H1 (cell line): ENCODE measurements at regions not wholly inside any gene's neighbourhood (a gene's known extent, or its start where the extent isn't known, plus 50 kb on each side); places are given as distances from the start of the nearest gene placed in this dataset.

Experiments used
- ATF3 ChIP-seq: IDR thresholded peaks from 2 replicates; pipeline ENCODE4 v1.6.1; 2011; ENCODE audit warnings: low read depth, mild to moderate bottlenecking, low read length; ENCODE audit not compliant: insufficient read depth
- BRCA1 ChIP-seq: IDR thresholded peaks from 2 replicates; pipeline ENCODE4 v1.6.1; 2012; ENCODE audit warnings: low read depth, low read length, improper control_type of control experiment
- CHD7 ChIP-seq: fragments of 300-600 bp; sonication (generic); IDR thresholded peaks from 2 replicates; pipeline ENCODE4 v1.7.1; 2012; ENCODE audit warnings: low read length, moderate library complexity, mild to moderate bottlenecking, inconsistent platforms; ENCODE audit not compliant: insufficient replicate concordance
- CTCF ChIP-seq, 3 experiments: IDR thresholded peaks; 1 replicate in 2 of 3; 2 replicates in 1 of 3; pipeline versions ENCODE4 v1.5.1 to v1.6.1; 2011; ENCODE audit warnings: low read length in 3 of 3, mild to moderate bottlenecking in 3 of 3, inconsistent platforms in 2 of 3, low read depth in 1 of 3, moderate library complexity in 1 of 3; ENCODE audit not compliant: insufficient read depth in 1 of 3; ENCODE audit errors: control extremely low read depth in 1 of 3
- HDAC6 ChIP-seq: IDR thresholded peaks from one replicate; pipeline ENCODE4 v1.7.1; 2012; ENCODE audit warnings: low read depth, mild to moderate bottlenecking, inconsistent platforms, low read length, moderate library complexity
- SAP30 ChIP-seq: fragments of 300-600 bp; sonication (generic); IDR thresholded peaks from 2 replicates; pipeline ENCODE4 v1.7.1; 2012; ENCODE audit warnings: low read length, moderate library complexity, mild to moderate bottlenecking, inconsistent platforms; ENCODE audit not compliant: insufficient read depth, insufficient replicate concordance
- SP2 ChIP-seq: IDR thresholded peaks from 2 replicates; pipeline ENCODE4 v1.6.1; 2012; ENCODE audit warnings: mild to moderate bottlenecking, low read length, inconsistent platforms
- SRF ChIP-seq: IDR thresholded peaks from 2 replicates; pipeline ENCODE4 v1.6.1; 2011; ENCODE audit warnings: mild to moderate bottlenecking, low read depth, low read length, moderate library complexity

GRCh38 chr14:101379842-101380241, 181.5 kb upstream of the DIO3 start (continued):
- TF ChIP-seq CHD7 (no peak), CTCF (IDR thresholded peaks at IDR 0.05; ENCODE audit: control extremely low read depth in 1 of 3, insufficient read depth in 1 of 3, low read depth in 1 of 3, low read length in 3 of 3) (no peak), SP2 (no peak), ATF3 (no peak), HDAC6 (no peak), SRF (no peak), BRCA1 (no peak), SAP30 (no peak)
